Panc1 (cell line): ENCODE measurements at regions not wholly inside any gene's neighbourhood (a gene's known extent, or its start where the extent isn't known, plus 50 kb on each side); places are given as distances from the start of the nearest gene placed in this dataset.

Source experiments
- POLR2AphosphoS5 ChIP-seq: IDR thresholded peaks from 2 replicates; pipeline ENCODE4 v1.6.1; 2012; ENCODE audit warnings: mild to moderate bottlenecking, low read depth, low read length, moderate library complexity
- SIN3A ChIP-seq: IDR thresholded peaks from 2 replicates; pipeline ENCODE4 v1.6.1; 2012; ENCODE audit warnings: low read depth, mild to moderate bottlenecking, low read length, moderate library complexity, borderline replicate concordance; ENCODE audit not compliant: insufficient read depth
- TF ChIP-seq, protein P1 (sequence below): fragments of 450-650 bp; IDR thresholded peaks from 2 replicates; pipeline ENCODE4 v1.5.1; 2017; ENCODE audit warnings: mild to moderate bottlenecking
- TF ChIP-seq, protein P2 (sequence below), 2 experiments: IDR thresholded peaks; 2 replicates each; pipeline ENCODE4 v1.6.1; 2011 to 2012; ENCODE audit warnings: low read depth in 2 of 2, control low read depth in 1 of 2, low read length in 1 of 2, mild to moderate bottlenecking in 1 of 2, moderate library complexity in 1 of 2; ENCODE audit not compliant: insufficient read depth in 1 of 2

DNA sequence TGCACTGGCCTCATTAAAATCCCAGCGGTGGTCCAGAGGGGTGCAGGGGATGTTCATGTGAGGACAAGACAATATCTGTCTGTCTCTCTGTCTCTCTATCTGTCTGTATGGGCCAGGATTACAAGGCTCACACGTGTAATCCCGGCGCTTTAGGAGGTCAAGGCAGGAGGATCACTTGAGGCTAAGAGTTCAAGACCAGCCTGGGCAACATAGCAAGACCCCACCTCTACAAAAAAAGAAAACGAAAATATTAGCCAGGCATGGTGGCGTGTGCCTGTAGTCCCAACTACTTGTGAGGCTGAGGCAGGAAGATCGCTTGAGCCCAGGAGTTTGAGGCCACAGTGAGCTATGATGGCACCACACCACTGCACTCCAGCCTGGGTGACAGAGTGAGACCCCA, 117.1 kb downstream of the PHETA1 start:
- TF ChIP-seq, protein P1, sequence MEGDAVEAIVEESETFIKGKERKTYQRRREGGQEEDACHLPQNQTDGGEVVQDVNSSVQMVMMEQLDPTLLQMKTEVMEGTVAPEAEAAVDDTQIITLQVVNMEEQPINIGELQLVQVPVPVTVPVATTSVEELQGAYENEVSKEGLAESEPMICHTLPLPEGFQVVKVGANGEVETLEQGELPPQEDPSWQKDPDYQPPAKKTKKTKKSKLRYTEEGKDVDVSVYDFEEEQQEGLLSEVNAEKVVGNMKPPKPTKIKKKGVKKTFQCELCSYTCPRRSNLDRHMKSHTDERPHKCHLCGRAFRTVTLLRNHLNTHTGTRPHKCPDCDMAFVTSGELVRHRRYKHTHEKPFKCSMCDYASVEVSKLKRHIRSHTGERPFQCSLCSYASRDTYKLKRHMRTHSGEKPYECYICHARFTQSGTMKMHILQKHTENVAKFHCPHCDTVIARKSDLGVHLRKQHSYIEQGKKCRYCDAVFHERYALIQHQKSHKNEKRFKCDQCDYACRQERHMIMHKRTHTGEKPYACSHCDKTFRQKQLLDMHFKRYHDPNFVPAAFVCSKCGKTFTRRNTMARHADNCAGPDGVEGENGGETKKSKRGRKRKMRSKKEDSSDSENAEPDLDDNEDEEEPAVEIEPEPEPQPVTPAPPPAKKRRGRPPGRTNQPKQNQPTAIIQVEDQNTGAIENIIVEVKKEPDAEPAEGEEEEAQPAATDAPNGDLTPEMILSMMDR = no peak
- TF ChIP-seq POLR2AphosphoS5 = no peak
- TF ChIP-seq, protein P2, sequence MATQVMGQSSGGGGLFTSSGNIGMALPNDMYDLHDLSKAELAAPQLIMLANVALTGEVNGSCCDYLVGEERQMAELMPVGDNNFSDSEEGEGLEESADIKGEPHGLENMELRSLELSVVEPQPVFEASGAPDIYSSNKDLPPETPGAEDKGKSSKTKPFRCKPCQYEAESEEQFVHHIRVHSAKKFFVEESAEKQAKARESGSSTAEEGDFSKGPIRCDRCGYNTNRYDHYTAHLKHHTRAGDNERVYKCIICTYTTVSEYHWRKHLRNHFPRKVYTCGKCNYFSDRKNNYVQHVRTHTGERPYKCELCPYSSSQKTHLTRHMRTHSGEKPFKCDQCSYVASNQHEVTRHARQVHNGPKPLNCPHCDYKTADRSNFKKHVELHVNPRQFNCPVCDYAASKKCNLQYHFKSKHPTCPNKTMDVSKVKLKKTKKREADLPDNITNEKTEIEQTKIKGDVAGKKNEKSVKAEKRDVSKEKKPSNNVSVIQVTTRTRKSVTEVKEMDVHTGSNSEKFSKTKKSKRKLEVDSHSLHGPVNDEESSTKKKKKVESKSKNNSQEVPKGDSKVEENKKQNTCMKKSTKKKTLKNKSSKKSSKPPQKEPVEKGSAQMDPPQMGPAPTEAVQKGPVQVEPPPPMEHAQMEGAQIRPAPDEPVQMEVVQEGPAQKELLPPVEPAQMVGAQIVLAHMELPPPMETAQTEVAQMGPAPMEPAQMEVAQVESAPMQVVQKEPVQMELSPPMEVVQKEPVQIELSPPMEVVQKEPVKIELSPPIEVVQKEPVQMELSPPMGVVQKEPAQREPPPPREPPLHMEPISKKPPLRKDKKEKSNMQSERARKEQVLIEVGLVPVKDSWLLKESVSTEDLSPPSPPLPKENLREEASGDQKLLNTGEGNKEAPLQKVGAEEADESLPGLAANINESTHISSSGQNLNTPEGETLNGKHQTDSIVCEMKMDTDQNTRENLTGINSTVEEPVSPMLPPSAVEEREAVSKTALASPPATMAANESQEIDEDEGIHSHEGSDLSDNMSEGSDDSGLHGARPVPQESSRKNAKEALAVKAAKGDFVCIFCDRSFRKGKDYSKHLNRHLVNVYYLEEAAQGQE (IDR thresholded peaks at IDR 0.05; ENCODE audit: insufficient read depth in 1 of 2, low read depth in 2 of 2, low read length in 1 of 2) = no peak
- TF ChIP-seq SIN3A = no peak
